Hepatocyte (in vitro differentiated cells): ENCODE measurements at regions not wholly inside any gene's neighbourhood (a gene's known extent, or its start where the extent isn't known, plus 50 kb on each side); places are given as distances from the start of the nearest gene placed in this dataset.

Experiments
- EZH2 ChIP-seq: fragments of 200-600 bp; sonication (generic); IDR thresholded peaks from 2 replicates; pipeline ENCODE4 v1.6.1; 2016; ENCODE audit warnings: antibody characterized with exemption, mild to moderate bottlenecking, borderline replicate concordance
- TF ChIP-seq, protein P1 (sequence below): fragments of 200-600 bp; sonication (generic); IDR thresholded peaks from 2 replicates; pipeline ENCODE4 v1.5.1; 2016; ENCODE audit warnings: antibody characterized with exemption, mild to moderate bottlenecking; ENCODE audit not compliant: poor library complexity

DNA sequence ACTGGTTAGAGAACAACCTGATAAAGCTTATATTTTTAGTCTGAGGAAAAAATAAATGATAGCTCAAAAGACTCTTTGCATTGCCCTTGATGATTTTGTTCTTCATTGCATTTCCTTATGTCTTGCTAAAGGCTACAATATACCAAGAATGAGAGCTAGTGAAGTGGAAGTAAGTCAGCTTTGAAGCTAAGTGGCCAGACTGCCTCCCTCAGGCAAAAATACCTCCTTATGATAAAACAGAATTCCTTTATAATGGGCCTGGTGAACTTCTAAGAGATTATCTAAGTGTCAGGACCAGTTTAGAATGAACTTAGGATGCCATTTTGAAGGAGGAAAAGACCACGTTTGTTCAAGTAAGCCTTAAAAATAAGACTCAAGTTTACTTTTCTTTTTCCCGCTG, 678.4 kb downstream of the ROBO2 start:
- TF ChIP-seq, protein P1, sequence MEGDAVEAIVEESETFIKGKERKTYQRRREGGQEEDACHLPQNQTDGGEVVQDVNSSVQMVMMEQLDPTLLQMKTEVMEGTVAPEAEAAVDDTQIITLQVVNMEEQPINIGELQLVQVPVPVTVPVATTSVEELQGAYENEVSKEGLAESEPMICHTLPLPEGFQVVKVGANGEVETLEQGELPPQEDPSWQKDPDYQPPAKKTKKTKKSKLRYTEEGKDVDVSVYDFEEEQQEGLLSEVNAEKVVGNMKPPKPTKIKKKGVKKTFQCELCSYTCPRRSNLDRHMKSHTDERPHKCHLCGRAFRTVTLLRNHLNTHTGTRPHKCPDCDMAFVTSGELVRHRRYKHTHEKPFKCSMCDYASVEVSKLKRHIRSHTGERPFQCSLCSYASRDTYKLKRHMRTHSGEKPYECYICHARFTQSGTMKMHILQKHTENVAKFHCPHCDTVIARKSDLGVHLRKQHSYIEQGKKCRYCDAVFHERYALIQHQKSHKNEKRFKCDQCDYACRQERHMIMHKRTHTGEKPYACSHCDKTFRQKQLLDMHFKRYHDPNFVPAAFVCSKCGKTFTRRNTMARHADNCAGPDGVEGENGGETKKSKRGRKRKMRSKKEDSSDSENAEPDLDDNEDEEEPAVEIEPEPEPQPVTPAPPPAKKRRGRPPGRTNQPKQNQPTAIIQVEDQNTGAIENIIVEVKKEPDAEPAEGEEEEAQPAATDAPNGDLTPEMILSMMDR, result no peak
- TF ChIP-seq EZH2, result no peak
